IMR-90 (cell line): ENCODE measurements at regions not wholly inside any gene's neighbourhood (a gene's known extent, or its start where the extent isn't known, plus 50 kb on each side); places are given as distances from the start of the nearest gene placed in this dataset.

ENCODE experiments used
- ATAC-seq: fragments of 200-7000 bp; cut with Tn5 transposase; 2 replicates; pipeline ENCODE4 v1.9.1; 2020; ENCODE audit warnings: low read depth, mild to moderate bottlenecking, moderate library complexity
- BruUV-seq: library from RNA; stranded (reverse); fragments of 400-500 nt; replicated peaks from 2 replicates; lab custom pipeline; 2021; lab: Mats Ljungman, UMichigan
- CTCF ChIA-PET: fragments of 300-600 bp; formaldehyde crosslinking; extraction: SDS; loops from one replicate; lab custom pipeline; 2021; ENCODE audit warnings: antibody characterized with exemption; lab: Yijun Ruan, JAX
- POLR2A ChIA-PET: fragments of 300-600 bp; sonication (Branson Sonifier 250); formaldehyde crosslinking; loops from one replicate; lab custom pipeline; 2022; ENCODE audit warnings: antibody characterized with exemption; ENCODE audit not compliant: unreplicated experiment; lab: Charles Lee
- DNase-seq: peaks from one replicate; pipeline ENCODE4 v3.0.0; 2013
- H2AFZ ChIP-seq: replicated peaks from 2 replicates; pipeline ENCODE3; 2013; ENCODE audit warnings: low read length, mild to moderate bottlenecking; ENCODE audit not compliant: poor library complexity
- H2AK5ac ChIP-seq: 2 replicates; pipeline ENCODE4 v1.6.1; 2013; ENCODE audit warnings: low read depth, low read length, inconsistent platforms
- H2AK9ac ChIP-seq: replicated peaks from 2 replicates; pipeline ENCODE3; 2013; ENCODE audit warnings: mild to moderate bottlenecking, low read depth, low read length, moderate library complexity; ENCODE audit not compliant: poor library complexity
- H2BK120ac ChIP-seq: 2 replicates; pipeline ENCODE4 v1.6.1; 2013; ENCODE audit warnings: low read depth, low read length, inconsistent platforms
- H2BK15ac ChIP-seq: 3 replicates; pipeline ENCODE4 v1.6.1; 2013; ENCODE audit warnings: low read depth, low read length, inconsistent platforms
- H2BK20ac ChIP-seq: 2 replicates; pipeline ENCODE4 v1.6.1; 2013; ENCODE audit warnings: low read depth, mild to moderate bottlenecking, inconsistent platforms, low read length, moderate library complexity
- H2BK5ac ChIP-seq: 2 replicates; pipeline ENCODE4 v1.6.1; 2013; ENCODE audit warnings: mild to moderate bottlenecking, low read depth, low read length, inconsistent platforms; ENCODE audit not compliant: poor library complexity, severe bottlenecking
- H3K14ac ChIP-seq: replicated peaks from 2 replicates; pipeline ENCODE4 v1.6.1; 2013; ENCODE audit warnings: low read depth, low read length, inconsistent platforms
- H3K18ac ChIP-seq: 2 replicates; pipeline ENCODE4 v1.6.1; 2013; ENCODE audit warnings: low read depth, low read length, control low read depth
- H3K23ac ChIP-seq: 2 replicates; pipeline ENCODE4 v1.6.1; 2013; ENCODE audit warnings: low read depth, low read length, inconsistent platforms
- H3K27ac ChIP-seq: 2 replicates; pipeline ENCODE4 v1.5.1; 2013; ENCODE audit warnings: mild to moderate bottlenecking, control low read depth, low read length; ENCODE audit not compliant: insufficient read depth
- H3K27me3 ChIP-seq: 2 replicates; pipeline ENCODE4 v1.6.1; 2013; ENCODE audit warnings: low read length; ENCODE audit not compliant: control insufficient read depth, insufficient read depth
- H3K36me3 ChIP-seq: 2 replicates; pipeline ENCODE4 v1.6.1; 2013; ENCODE audit warnings: low read length, mixed read lengths; ENCODE audit not compliant: control insufficient read depth, insufficient read depth
- H3K4ac ChIP-seq: 2 replicates; pipeline ENCODE4 v1.6.1; 2013; ENCODE audit warnings: low read depth, low read length, inconsistent platforms
- H3K4me1 ChIP-seq: 2 replicates; pipeline ENCODE4 v1.6.1; 2013; ENCODE audit warnings: low read length, mixed read lengths; ENCODE audit not compliant: control insufficient read depth, insufficient read depth
- H3K4me2 ChIP-seq: 2 replicates; pipeline ENCODE4 v1.6.1; 2013; ENCODE audit warnings: low read depth, mild to moderate bottlenecking, control low read depth, low read length, moderate library complexity
- H3K4me3 ChIP-seq: 2 replicates; pipeline ENCODE4 v1.5.1; 2013; ENCODE audit warnings: low read depth, mild to moderate bottlenecking, control low read depth, low read length, moderate library complexity; ENCODE audit not compliant: insufficient read depth
- H3K56ac ChIP-seq: 2 replicates; pipeline ENCODE4 v1.6.1; 2013; ENCODE audit warnings: low read length, inconsistent platforms; ENCODE audit not compliant: insufficient read depth; ENCODE audit errors: extremely low read depth
- H3K79me1 ChIP-seq, 2 experiments: 2 replicates each; pipeline ENCODE4 v1.6.1; 2013; ENCODE audit warnings: low read length in 2 of 2, inconsistent platforms in 1 of 2, low read depth in 1 of 2
- H3K9ac ChIP-seq: 2 replicates; pipeline ENCODE4 v1.6.1; 2013; ENCODE audit warnings: low read depth, low read length, control low read depth
- H3K9me1 ChIP-seq: 2 replicates; pipeline ENCODE4 v1.6.1; 2013; ENCODE audit warnings: low read length, inconsistent platforms; ENCODE audit not compliant: insufficient read depth
- H3K9me3 ChIP-seq: 2 replicates; pipeline ENCODE4 v1.6.1; 2013; ENCODE audit warnings: low read length; ENCODE audit not compliant: control insufficient read depth, insufficient read depth
- H4K20me1 ChIP-seq: 2 replicates; pipeline ENCODE4 v1.6.1; 2013; ENCODE audit warnings: low read length, inconsistent platforms; ENCODE audit not compliant: insufficient read depth
- H4K5ac ChIP-seq: 2 replicates; pipeline ENCODE4 v1.6.1; 2013; ENCODE audit warnings: mild to moderate bottlenecking, low read depth, low read length, control low read depth
- H4K8ac ChIP-seq, 2 experiments: 2 replicates each; pipeline ENCODE4 v1.6.1; 2013; ENCODE audit warnings: low read depth in 2 of 2, low read length in 2 of 2, control low read depth in 1 of 2, inconsistent platforms in 1 of 2
- H4K91ac ChIP-seq: 2 replicates; pipeline ENCODE4 v1.6.1; 2013; ENCODE audit warnings: low read depth, low read length, inconsistent platforms; ENCODE audit not compliant: insufficient read depth
- CHD1 ChIP-seq: IDR thresholded peaks from 2 replicates; pipeline ENCODE4 v1.6.1; 2012; ENCODE audit warnings: low read depth, low read length, improper control_type of control experiment
- MAZ ChIP-seq: IDR thresholded peaks from 2 replicates; pipeline ENCODE4 v1.6.1; 2012; ENCODE audit warnings: low read depth, mild to moderate bottlenecking, low read length, improper control_type of control experiment, moderate library complexity, borderline replicate concordance
- MXI1 ChIP-seq: IDR thresholded peaks from 2 replicates; pipeline ENCODE4 v1.6.1; 2012; ENCODE audit warnings: low read depth, mild to moderate bottlenecking, low read length, moderate library complexity, borderline replicate concordance
- NFE2L2 ChIP-seq: fragments of 150-350 bp; IDR thresholded peaks from 2 replicates; pipeline ENCODE4 v1.6.1; 2016; ENCODE audit warnings: low read depth, mild to moderate bottlenecking, low read length
- RCOR1 ChIP-seq: IDR thresholded peaks from 2 replicates; pipeline ENCODE4 v1.6.1; 2012; ENCODE audit warnings: mild to moderate bottlenecking, low read length, improper control_type of control experiment; ENCODE audit not compliant: insufficient replicate concordance
- RFX5 ChIP-seq: IDR thresholded peaks from 2 replicates; pipeline ENCODE4 v1.8.0; 2012; ENCODE audit warnings: low read depth, mild to moderate bottlenecking, low read length, moderate library complexity
- SMC3 ChIP-seq: fragments of 150-350 bp; IDR thresholded peaks from 2 replicates; pipeline ENCODE4 v1.6.1; 2016; ENCODE audit warnings: low read depth, mild to moderate bottlenecking, antibody characterized with exemption, low read length, moderate library complexity
- WGBS, 2 experiments: methylation state at CpG; one replicate each; pipeline versions ENCODE4 v1.1.5 to v1.1.7; 2013; ENCODE audit warnings: missing lambda C conversion rate in 2 of 2; ENCODE audit not compliant: insufficient read length in 1 of 2; ENCODE audit errors: extremely low coverage in 2 of 2; 5-methylcytosine and 5-hydroxymethylcytosine counted together
- dilution Hi-C: fragments of 300-500 bp; cut with HindIII; formaldehyde crosslinking; loops from one replicate; pipeline ENCODE4 v1.14.3; 2018; ENCODE audit warnings: low sequenced_read_pairs; ENCODE audit not compliant: unreplicated experiment
- in situ Hi-C: fragments of 300-500 bp; cut with MboI; formaldehyde crosslinking; loops from 3 replicates; pipeline ENCODE4 v1.14.3; 2019; ENCODE audit warnings: low sequenced_read_pairs, inconsistent platforms, mixed read lengths
- intact Hi-C: fragments of 100-400 bp; cut with micrococcal nuclease; formaldehyde crosslinking; loops from 2 replicates; pipeline ENCODE4 v1.10.0; 2022
- TF ChIP-seq, protein P1 (sequence below): fragments of 150-350 bp; IDR thresholded peaks from 2 replicates; pipeline ENCODE4 v1.6.1; 2017; ENCODE audit warnings: mild to moderate bottlenecking, antibody characterized with exemption, low read length, low read depth

DNA sequence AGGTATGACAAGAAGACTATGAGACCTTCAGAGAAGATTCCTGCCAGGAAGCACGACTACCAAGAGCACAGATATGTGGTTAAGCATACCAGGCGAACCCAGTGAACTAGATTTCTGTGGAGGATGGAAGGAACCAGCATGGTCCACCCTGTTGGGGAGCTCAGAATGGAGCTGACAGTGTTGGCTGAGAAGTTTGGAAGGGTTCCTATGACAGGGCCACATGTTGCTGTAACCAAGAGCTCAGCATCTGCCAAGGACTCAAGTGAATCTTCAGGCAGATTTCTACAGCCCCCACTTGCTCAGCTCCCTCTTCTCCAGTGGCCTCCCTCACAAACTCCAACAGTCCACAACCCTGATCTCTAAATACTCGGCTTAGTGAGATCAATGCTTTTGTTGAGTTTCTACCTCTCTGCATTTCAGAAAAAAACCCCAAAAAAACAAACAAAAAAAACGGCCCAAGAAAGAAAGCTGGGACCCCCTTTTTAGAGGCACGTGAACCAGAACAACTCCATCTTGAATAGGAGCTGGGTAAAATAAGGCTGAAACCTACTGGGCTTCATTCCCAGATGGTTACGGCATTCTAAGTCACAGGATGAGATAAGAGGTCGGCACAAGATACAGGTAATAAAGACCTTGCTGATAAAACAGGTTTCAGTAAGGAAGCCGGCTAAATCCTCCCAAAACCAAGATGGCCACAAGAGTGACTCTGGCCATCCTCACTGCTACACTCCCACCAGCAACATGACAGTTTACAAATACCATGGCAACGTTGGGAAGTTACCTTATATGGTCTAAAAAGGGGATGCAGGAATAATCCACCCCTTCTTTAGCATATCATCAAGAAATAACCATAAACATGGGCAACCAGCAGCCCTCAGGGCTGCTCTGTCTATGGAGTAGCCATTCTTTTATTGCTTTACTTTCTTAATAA lies 691.1 kb downstream of the UQCRFS1 start:
- no peaks in the 10 kb centered on the region for H3K79me1 ChIP-seq
- H2BK15ac ChIP-seq, result no peak overlapping the region
- no peak for TF ChIP-seq RCOR1
- TF ChIP-seq MXI1, result no peak
- TF ChIP-seq CHD1, result no peak
- TF ChIP-seq NFE2L2, result no peak
- TF ChIP-seq SMC3, result no peak
- TF ChIP-seq, protein P1, sequence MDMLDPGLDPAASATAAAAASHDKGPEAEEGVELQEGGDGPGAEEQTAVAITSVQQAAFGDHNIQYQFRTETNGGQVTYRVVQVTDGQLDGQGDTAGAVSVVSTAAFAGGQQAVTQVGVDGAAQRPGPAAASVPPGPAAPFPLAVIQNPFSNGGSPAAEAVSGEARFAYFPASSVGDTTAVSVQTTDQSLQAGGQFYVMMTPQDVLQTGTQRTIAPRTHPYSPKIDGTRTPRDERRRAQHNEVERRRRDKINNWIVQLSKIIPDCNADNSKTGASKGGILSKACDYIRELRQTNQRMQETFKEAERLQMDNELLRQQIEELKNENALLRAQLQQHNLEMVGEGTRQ, result no peak
- TF ChIP-seq MAZ, result no peak
- no peak for TF ChIP-seq RFX5
- no peak overlapping the region for H3K4ac ChIP-seq
- H3K56ac ChIP-seq, result no peak overlapping the region
- H3K9me1 ChIP-seq, result no peaks in the 10 kb centered on the region
- H4K8ac ChIP-seq, result no peak overlapping the region
- dilution Hi-C loops (no loop called here), in situ Hi-C loops (no loop called here), intact Hi-C loops (no loop called here)
- H2BK5ac ChIP-seq, result no peak overlapping the region
- H3K36me3 ChIP-seq, result no peaks in the 10 kb centered on the region
- CTCF ChIA-PET, result no interaction called here
- no peak overlapping the region for H3K4me3 ChIP-seq
- no peak overlapping the region for H2AFZ ChIP-seq
- no peaks in the 10 kb centered on the region for H4K20me1 ChIP-seq
- DNase-seq (no peak), ATAC-seq (no peak)
- no peak overlapping the region for H2AK5ac ChIP-seq
- no peak overlapping the region for H3K14ac ChIP-seq
- H2AK9ac ChIP-seq, result no peak overlapping the region
- no peak overlapping the region for H4K91ac ChIP-seq
- no peak overlapping the region for H3K9ac ChIP-seq
- H3K4me1 ChIP-seq, result no peaks in the 10 kb centered on the region
- H3K18ac ChIP-seq, result no peak overlapping the region
- no peak overlapping the region for H2BK120ac ChIP-seq
- no CpG with 5 or more reads among the region's 9 CpGs for WGBS, 2 experiments
- H3K27me3 ChIP-seq, result no peaks in the 10 kb centered on the region
- H3K27ac ChIP-seq, result no peak overlapping the region
- no peak overlapping the region for H4K5ac ChIP-seq
- H2BK20ac ChIP-seq, result no peak overlapping the region
- H3K9me3 ChIP-seq, result peaks cover 11% of the 10 kb centered on the region
- POLR2A ChIA-PET, result no interaction called here
- no peak overlapping the region for H3K23ac ChIP-seq
- no TSS peak for BruUV-seq
- H3K4me2 ChIP-seq, result no peak overlapping the region
